ENCODE measurements at regions not wholly inside any gene's neighbourhood (a gene's known extent, or its start where the extent isn't known, plus 50 kb on each side); places are given as distances from the start of the nearest gene placed in this dataset.

DNA sequence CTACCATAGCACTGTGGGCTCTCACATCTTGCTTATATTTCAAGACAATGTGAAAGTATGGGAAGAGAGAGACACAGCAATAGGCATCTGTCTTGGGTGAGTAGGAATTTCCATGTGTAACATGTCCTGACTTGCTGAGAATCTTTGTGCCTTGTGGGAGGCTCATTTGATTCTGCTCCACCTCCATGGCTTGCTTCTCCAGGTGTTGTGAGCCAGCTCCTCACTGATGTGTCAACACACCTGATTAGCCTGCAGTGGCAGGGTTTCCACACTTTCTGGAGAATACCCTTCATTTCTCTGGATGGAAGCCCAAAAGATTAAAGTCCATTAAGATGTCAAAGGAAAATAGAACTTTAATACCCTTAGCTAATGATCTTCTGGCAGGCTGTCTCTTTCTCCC lies 613.6 kb downstream of the ZNF608 start:
- TF ChIP-seq, protein P1, sequence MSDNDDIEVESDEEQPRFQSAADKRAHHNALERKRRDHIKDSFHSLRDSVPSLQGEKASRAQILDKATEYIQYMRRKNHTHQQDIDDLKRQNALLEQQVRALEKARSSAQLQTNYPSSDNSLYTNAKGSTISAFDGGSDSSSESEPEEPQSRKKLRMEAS (IDR thresholded peaks at IDR 0.05) = no peak
- no peak for TF ChIP-seq TCF7L2 (IDR thresholded peaks at IDR 0.05; ENCODE audit: borderline replicate concordance, extremely low read depth, insufficient read depth, insufficient read length)
- no peak for TF ChIP-seq YY1 (IDR thresholded peaks at IDR 0.05; ENCODE audit: extremely low read depth, insufficient replicate concordance, low read depth, low read length)
- TF ChIP-seq RAD21 (IDR thresholded peaks at IDR 0.05; ENCODE audit: low read depth) = no peak
- TF ChIP-seq ELF1 (IDR thresholded peaks at IDR 0.05; ENCODE audit: borderline replicate concordance, low read depth) = no peak
- no peak for TF ChIP-seq FOSL1 (IDR thresholded peaks at IDR 0.05; ENCODE audit: low read depth)
- TF ChIP-seq SRF (IDR thresholded peaks at IDR 0.05; ENCODE audit: low read depth) = no peak
- TF ChIP-seq, protein P2, sequence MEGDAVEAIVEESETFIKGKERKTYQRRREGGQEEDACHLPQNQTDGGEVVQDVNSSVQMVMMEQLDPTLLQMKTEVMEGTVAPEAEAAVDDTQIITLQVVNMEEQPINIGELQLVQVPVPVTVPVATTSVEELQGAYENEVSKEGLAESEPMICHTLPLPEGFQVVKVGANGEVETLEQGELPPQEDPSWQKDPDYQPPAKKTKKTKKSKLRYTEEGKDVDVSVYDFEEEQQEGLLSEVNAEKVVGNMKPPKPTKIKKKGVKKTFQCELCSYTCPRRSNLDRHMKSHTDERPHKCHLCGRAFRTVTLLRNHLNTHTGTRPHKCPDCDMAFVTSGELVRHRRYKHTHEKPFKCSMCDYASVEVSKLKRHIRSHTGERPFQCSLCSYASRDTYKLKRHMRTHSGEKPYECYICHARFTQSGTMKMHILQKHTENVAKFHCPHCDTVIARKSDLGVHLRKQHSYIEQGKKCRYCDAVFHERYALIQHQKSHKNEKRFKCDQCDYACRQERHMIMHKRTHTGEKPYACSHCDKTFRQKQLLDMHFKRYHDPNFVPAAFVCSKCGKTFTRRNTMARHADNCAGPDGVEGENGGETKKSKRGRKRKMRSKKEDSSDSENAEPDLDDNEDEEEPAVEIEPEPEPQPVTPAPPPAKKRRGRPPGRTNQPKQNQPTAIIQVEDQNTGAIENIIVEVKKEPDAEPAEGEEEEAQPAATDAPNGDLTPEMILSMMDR (IDR thresholded peaks at IDR 0.05 in 2 of 3, conservative IDR thresholded peaks at IDR 0.05 in 1 of 3; ENCODE audit: borderline replicate concordance in 1 of 3, insufficient read depth in 1 of 3, low read depth in 2 of 3, low read length in 2 of 3) = no peak

GRCh38 chr5:124131466-124131865 lies 615.0 kb downstream of the ZNF608 start:
- Histone ChIP-seq H3K27ac (ENCODE audit: low read depth, low read length) (no peak overlapping the region), H3K4me2 (ENCODE audit: low read length) (no peak overlapping the region), H3K36me3 (ENCODE audit: control insufficient read depth in 1 of 2, insufficient read depth in 2 of 2, low read length in 2 of 2) (no peaks in the 10 kb centered on the region), H3K4me1 (ENCODE audit: control insufficient read depth in 1 of 2, insufficient read depth in 2 of 2, low read length in 2 of 2) (no peaks in the 10 kb centered on the region), H3K27me3 (ENCODE audit: insufficient read depth, low read length) (no peaks in the 10 kb centered on the region), H2AFZ (ENCODE audit: low read depth, low read length, poor library complexity, severe bottlenecking) (no peak overlapping the region), H3K9ac (ENCODE audit: low read length) (no peak overlapping the region), H3K9me2 (ENCODE audit: insufficient read depth) (no peaks in the 10 kb centered on the region), H3K9me3 (ENCODE audit: control insufficient read depth in 1 of 2, insufficient read depth in 1 of 2, low read depth in 1 of 2, low read length in 2 of 2) (no peaks in the 10 kb centered on the region), H4K20me1 (ENCODE audit: insufficient read depth) (no peaks in the 10 kb centered on the region), H3K79me2 (ENCODE audit: insufficient read depth, low read length) (no peaks in the 10 kb centered on the region), H3K4me3 (replicated peaks in 1 of 2; ENCODE audit: low read depth in 1 of 2, low read length in 2 of 2) (no peak overlapping the region)
- no peak for DNase-seq (ENCODE audit: low read depth, low spot score)
- no peak for ATAC-seq
- ChIA-PET POLR2A (interaction anchor here (0.6 kb wide), 1 partner anchor 602 kb away, joined by 3 read pairs; no protein-coding TSS in a partner anchor), CTCF (no interaction called here), RAD21 (ENCODE audit: low non-redundant PET in 1 of 2, low total read pairs in 2 of 2, uncharacterized antibody in 2 of 2, unreplicated experiment in 2 of 2) (no interaction called here)
- BruUV-seq (replicated peaks) = no TSS peak
- intact Hi-C loops (cut with micrococcal nuclease) = no loop called here
- TF ChIP-seq ELF1 (IDR thresholded peaks at IDR 0.05; ENCODE audit: borderline replicate concordance, low read depth) = no peak
- TF ChIP-seq, protein P2 (IDR thresholded peaks at IDR 0.05 in 2 of 3, conservative IDR thresholded peaks at IDR 0.05 in 1 of 3; ENCODE audit: borderline replicate concordance in 1 of 3, insufficient read depth in 1 of 3, low read depth in 2 of 3, low read length in 2 of 3) = no peak
- TF ChIP-seq POLR2A (IDR thresholded peaks at IDR 0.05; ENCODE audit: borderline replicate concordance, extremely low read depth, insufficient read depth, insufficient read length) = no peak
- no peak for TF ChIP-seq REST (IDR thresholded peaks at IDR 0.05; ENCODE audit: low read depth)
- TF ChIP-seq, protein P1 (IDR thresholded peaks at IDR 0.05) = no peak
- TF ChIP-seq SIN3A (IDR thresholded peaks at IDR 0.05; ENCODE audit: low read depth) = no peak

More for the DNA sequence above, 613.6 kb downstream of the ZNF608 start:
- Histone ChIP-seq H3K9me2 (ENCODE audit: insufficient read depth) (no peaks in the 10 kb centered on the region), H3K9me3 (ENCODE audit: control insufficient read depth in 1 of 2, insufficient read depth in 1 of 2, low read depth in 1 of 2, low read length in 2 of 2) (no peaks in the 10 kb centered on the region), H3K36me3 (ENCODE audit: control insufficient read depth in 1 of 2, insufficient read depth in 2 of 2, low read length in 2 of 2) (no peaks in the 10 kb centered on the region), H3K9ac (ENCODE audit: low read length) (no peak overlapping the region), H2AFZ (ENCODE audit: low read depth, low read length, poor library complexity, severe bottlenecking) (no peak overlapping the region), H4K20me1 (ENCODE audit: insufficient read depth) (no peaks in the 10 kb centered on the region), H3K4me2 (ENCODE audit: low read length) (no peak overlapping the region), H3K79me2 (ENCODE audit: insufficient read depth, low read length) (no peaks in the 10 kb centered on the region), H3K4me1 (ENCODE audit: control insufficient read depth in 1 of 2, insufficient read depth in 2 of 2, low read length in 2 of 2) (no peaks in the 10 kb centered on the region), H3K4me3 (replicated peaks in 1 of 2; ENCODE audit: low read depth in 1 of 2, low read length in 2 of 2) (no peak overlapping the region), H3K27ac (ENCODE audit: low read depth, low read length) (no peak overlapping the region), H3K27me3 (ENCODE audit: insufficient read depth, low read length) (no peaks in the 10 kb centered on the region)
- POLR2A ChIA-PET = no interaction called here
- no TSS peak for BruUV-seq (replicated peaks)
- ATAC-seq = no peak
- intact Hi-C loops (cut with micrococcal nuclease) = no loop called here
- no peak for DNase-seq (ENCODE audit: low read depth, low spot score)
- CTCF ChIA-PET = no interaction called here
- RAD21 ChIA-PET (ENCODE audit: low non-redundant PET in 1 of 2, low total read pairs in 2 of 2, uncharacterized antibody in 2 of 2, unreplicated experiment in 2 of 2) = no interaction called here

All from HCT116 (cell line).